ENCODE measurements at regions not wholly inside any gene's neighbourhood (a gene's known extent, or its start where the extent isn't known, plus 50 kb on each side); places are given as distances from the start of the nearest gene placed in this dataset.

GRCh38 chr16:47977802-47978201 is 178.0 kb downstream of the ABCC12 start:
- no peak for TF ChIP-seq EZH2 (IDR thresholded peaks at IDR 0.05; ENCODE audit: insufficient read depth, poor library complexity, severe bottlenecking)
- no peak for TF ChIP-seq EZH2phosphoT487 (IDR thresholded peaks at IDR 0.05; ENCODE audit: insufficient read depth, low read depth)
